T-helper 2 cell treated with Interferon-gamma antibody and Interleukin-4, amounts not matched to agents 100 ng/mL and 5 ng/mL, for 36 hours (primary cell): ENCODE measurements at regions not wholly inside any gene's neighbourhood (a gene's known extent, or its start where the extent isn't known, plus 50 kb on each side); places are given as distances from the start of the nearest gene placed in this dataset.

Experiments used
- intact Hi-C: fragments of 100-400 bp; cut with micrococcal nuclease; formaldehyde crosslinking; loops from one replicate; pipeline ENCODE4 v1.15.1; 2023

- intact Hi-C loops = loop anchor here (1.0 kb wide), 1 partner anchor 10 kb away; no protein-coding TSS in a partner anchor
Measured at GRCh38 chr14:22086131-22086530, 412.5 kb upstream of the OR4E1 start.

GRCh38 chr14:22084393-22085281, 411.0 kb upstream of the OR4E1 start:
- intact Hi-C loops = loop anchor here (1.0 to 5.0 kb wide), 3 partner anchors 16 to 87 kb away; no protein-coding TSS in a partner anchor

- intact Hi-C loops = loop anchor here (1.0 to 5.0 kb wide), 2 partner anchors 13 to 84 kb away; no protein-coding TSS in a partner anchor
Measured at GRCh38 chr14:22081337-22081736, 407.7 kb upstream of the OR4E1 start.

- intact Hi-C loops = loop anchor here (5.0 kb wide), 1 partner anchor 82 kb away; no protein-coding TSS in a partner anchor
Measured at GRCh38 chr14:22079766-22080165, 406.1 kb upstream of the OR4E1 start.

DNA sequence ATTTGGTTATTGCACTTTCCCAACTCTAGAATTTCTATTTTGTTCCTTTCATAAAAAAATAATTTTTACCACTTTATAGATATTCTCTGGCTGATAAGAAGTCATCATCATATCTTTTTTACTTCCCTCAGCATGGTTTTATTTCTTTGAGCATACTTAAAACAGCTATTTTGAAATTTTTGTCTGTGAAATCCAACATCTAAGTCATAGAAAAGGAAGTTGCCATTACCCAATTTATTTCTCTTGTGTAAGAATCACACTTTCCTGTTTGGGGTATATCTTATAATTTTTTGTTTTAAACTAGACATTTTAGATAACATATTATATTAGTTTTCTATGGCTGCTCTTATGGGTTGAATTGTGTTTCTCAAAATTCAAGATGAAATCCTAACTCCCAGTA, 400.2 kb upstream of the OR4E1 start:
- intact Hi-C loops = loop anchor here (5.0 kb wide), 1 partner anchor 38 kb away; no protein-coding TSS in a partner anchor

DNA sequence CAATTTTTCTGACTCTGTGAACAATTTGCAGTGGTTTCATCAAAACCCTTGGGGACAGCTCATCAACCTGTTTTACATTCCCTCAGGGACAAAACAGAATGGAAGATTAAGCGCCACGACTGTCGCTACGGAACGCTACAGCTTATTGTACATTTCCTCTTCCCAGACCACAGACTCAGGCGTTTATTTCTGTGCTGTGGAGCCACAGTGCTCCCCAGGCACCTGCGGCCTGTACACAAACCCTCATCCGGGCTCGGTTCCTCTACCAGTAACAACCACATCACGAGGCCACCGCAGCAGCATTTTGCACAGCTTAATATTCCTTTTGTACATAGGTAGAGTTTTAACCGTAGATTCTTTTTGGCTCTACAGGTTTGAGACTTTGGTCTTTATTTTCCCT, 397.4 kb upstream of the OR4E1 start:
- intact Hi-C loops = loop anchor here (1.0 to 5.0 kb wide), 3 partner anchors 24 to 41 kb away; no protein-coding TSS in a partner anchor

DNA sequence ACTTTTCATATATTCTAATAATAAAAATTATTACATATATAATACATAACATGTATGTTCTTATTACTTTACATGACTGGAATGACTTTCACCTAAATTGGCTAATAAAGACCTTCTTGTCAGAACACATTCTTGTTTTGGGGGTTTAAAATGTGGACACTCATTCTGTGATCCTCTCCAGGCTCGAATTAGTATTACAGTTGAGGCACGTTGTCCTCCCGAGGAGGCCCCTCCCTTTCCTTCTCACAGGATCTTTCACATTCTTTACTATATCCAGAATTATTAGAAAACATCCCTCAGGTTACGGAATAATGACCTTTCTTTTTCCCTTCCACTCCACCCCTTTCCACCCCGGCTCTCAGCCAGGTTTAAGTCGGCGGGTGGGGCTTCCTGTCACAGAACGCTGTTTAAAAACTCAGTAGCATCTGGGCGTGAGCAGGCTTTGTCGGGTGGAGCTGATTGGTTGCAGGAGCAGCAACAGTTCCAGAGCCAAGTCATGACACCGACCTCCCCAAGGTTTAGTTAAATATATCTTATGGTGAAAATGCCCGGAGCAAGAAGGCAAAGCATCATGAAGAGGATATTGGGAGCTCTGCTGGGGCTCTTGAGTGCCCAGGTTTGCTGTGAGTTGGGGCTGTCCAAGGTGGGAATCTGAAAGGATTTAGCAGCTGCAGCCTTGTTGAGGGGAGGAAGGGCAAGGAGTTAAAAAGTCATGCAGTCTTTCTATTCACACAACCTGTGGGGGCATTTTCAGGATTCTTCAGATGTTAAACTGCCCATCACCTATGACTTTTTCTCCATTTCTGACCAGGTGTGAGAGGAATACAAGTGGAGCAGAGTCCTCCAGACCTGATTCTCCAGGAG, 396.7 kb upstream of the OR4E1 start:
- intact Hi-C loops = loop anchor here (2.0 to 5.0 kb wide), 2 partner anchors 24 to 42 kb away; no protein-coding TSS in a partner anchor

DNA sequence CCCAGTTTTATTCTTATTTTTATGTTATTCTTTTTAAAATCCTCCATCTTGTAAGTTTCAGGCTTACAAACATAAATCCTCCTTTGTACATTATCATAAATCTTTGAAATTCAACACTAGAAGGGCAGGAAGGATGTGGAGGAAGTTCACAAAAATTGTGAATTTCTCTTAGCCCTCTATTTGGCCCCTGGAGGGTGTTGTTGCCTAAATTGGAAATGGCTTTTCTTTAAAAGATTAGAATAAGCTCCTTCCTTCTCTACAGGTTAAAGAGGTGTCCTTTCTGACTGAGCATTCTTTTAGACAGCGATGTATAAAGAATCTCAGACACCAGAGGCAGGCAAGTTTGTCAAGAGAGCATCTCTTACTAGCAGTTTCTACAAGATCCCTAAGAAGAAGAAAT, 391.7 kb upstream of the OR4E1 start:
- intact Hi-C loops = no loop called here

DNA sequence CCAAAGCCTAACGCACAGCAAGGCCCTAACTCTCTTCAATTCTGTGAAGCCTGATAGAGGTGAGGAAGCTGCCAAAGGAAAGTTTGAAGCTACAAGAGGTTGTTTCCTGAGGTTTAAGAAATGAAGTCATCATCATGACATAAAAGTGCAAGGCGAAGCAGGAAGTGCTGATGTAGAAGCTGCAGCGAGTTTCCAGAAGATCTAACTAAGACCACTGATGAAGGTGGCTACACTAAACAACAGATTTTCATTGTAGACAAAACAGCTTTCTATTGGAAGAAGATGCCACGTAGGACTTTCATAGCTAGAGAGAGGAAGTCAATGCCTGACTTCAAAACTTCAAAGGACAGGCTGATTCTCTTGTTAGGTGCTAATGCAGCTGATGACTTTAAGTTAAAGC, 385.6 kb upstream of the OR4E1 start:
- intact Hi-C loops = no loop called here

DNA sequence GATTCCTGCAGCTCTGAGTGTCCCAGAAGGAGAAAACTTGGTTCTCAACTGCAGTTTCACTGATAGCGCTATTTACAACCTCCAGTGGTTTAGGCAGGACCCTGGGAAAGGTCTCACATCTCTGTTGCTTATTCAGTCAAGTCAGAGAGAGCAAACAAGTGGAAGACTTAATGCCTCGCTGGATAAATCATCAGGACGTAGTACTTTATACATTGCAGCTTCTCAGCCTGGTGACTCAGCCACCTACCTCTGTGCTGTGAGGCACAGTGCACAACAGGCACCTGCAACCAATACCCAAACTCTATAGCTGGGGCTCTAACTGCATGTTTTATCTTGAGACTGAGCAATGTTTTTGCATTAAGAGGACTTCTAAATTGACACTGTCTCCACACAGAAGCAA, 379.2 kb upstream of the OR4E1 start:
- intact Hi-C loops = no loop called here

GRCh38 chr14:22047115-22047514, 373.5 kb upstream of the OR4E1 start:
- intact Hi-C loops = loop anchor here (1.0 to 5.0 kb wide), 4 partner anchors 24 to 53 kb away; no protein-coding TSS in a partner anchor

- intact Hi-C loops = loop anchor here (2.0 to 5.0 kb wide), 2 partner anchors 25 to 49 kb away; no protein-coding TSS in a partner anchor
Measured at GRCh38 chr14:22046063-22046462, 372.4 kb upstream of the OR4E1 start.

- intact Hi-C loops = no loop called here
Measured at GRCh38 chr14:22044193-22044592, 370.6 kb upstream of the OR4E1 start.

- intact Hi-C loops = no loop called here
Measured at GRCh38 chr14:22040781-22041125, 367.1 kb upstream of the OR4E1 start.

DNA sequence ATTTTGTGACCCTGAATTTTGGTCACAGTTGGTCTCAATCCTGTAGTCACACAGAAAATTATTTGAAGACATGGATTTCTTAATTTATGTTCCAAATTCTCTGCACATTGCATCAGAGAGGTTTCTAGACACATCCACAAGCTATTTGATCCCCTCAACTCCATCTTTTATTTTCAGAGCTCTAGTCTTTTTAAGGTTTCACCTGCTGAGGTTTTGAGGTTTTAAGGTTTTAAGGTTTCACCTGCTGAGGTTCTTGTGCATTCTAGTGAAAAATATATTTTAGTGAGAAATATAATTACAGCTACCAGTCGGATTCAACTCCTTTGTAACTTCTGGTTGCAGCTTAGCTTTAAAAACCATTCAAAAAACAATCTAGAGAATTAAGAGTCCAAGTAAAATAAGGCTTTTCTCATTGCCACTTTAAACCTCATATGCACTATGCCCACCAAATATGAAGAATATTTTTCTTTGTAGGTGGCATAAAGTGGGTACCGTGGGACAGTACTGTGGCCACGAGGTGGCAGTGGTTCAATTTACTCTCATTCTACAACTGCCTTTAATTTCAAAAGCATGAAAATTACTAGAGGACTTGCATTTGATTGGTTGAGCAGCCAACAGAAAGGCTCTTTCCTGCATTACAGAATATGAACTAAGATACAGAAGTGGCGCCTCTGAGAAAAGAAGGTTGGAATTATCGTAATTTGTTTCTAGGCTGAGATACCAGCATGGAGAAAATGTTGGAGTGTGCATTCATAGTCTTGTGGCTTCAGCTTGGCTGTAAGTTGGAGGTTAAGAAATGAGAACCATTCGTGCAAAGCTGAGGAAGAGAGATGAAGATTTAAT, 366.5 kb upstream of the OR4E1 start:
- intact Hi-C loops = no loop called here

GRCh38 chr14:22036541-22037239, 363.1 kb upstream of the OR4E1 start:
- intact Hi-C loops = no loop called here

DNA sequence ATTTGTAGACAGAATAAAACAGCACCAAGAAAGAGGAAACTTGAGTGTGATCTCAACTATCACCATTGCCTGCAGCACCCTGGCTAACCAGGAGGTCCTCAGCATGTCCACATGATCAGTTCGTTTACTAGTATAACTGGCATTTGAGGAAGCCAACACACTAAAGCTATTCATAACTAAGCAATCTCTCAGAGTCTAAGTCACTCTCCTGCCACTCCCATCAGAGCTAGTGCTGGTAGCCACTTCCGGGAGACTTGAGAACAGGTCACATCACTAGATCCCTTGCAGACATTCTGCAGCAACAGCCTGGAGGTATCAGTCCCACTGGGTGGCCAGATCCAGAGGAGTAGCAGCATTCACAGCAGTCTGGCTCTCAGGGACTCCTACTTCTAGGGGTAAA, 352.9 kb upstream of the OR4E1 start:
- intact Hi-C loops = no loop called here

DNA sequence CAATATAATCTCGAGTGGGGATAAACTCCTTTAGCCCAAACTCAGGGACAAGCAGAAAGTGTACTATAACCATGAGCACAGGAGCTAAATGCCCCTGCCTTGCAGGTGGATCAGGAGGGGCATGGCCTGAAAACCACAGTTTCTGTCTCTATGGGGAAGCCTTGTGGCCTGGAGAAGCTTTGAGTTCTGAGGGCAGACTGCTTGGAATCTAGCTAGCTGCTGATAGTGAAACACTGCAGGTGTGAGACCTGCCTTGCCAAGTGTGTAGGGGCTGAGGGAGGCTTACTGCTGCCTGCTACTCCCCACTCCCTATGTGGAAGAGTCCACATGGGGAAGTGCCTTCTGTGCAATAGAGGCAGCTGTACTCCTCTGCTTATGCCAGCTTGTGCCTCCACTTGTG, 352.3 kb upstream of the OR4E1 start:
- intact Hi-C loops = no loop called here

GRCh38 chr14:22024137-22024536, 350.5 kb upstream of the OR4E1 start:
- intact Hi-C loops = no loop called here

DNA sequence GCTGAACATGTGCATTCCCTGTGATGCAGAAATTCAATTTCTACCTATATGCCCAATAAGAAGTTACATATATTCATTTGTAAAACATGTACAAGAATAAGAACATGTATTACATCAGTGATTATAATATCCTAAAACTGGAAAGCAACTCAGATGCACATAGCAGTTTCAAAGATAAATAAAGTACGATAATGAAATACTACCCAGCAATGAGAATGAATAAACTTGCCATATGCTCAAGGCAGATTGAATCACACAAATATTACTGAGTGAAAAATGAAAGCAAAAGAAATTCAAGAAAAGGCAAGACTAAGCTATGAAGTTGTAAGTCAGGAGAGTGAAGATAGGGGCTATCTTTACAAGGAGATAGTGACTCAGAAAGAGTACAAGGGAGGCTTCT, 345.3 kb upstream of the OR4E1 start:
- intact Hi-C loops = no loop called here
